Parathyroid adenoma (tissue), 2 donors: ENCODE measurements at regions not wholly inside any gene's neighbourhood (a gene's known extent, or its start where the extent isn't known, plus 50 kb on each side); places are given as distances from the start of the nearest gene placed in this dataset.
"Not testable (repeated sequence)": the region's sequence is repeated elsewhere in the genome, so short reads cannot be mapped to it uniquely, and the experiment has no call there.

Experiments used
- H2AFZ ChIP-seq: fragments of 300-600 bp; sonication (generic); one replicate; pipeline ENCODE4 v1.7.0; 2017; ENCODE audit warnings: antibody characterized with exemption, mild to moderate bottlenecking
- H3K27ac ChIP-seq: fragments of 300-600 bp; sonication (generic); one replicate; pipeline ENCODE4 v1.7.0; 2017
- H3K27me3 ChIP-seq: fragments of 300-600 bp; sonication (generic); one replicate; pipeline ENCODE4 v1.7.0; 2017; ENCODE audit warnings: low read length; ENCODE audit not compliant: control insufficient read depth, insufficient read depth
- H3K36me3 ChIP-seq: fragments of 300-600 bp; sonication (generic); one replicate; pipeline ENCODE4 v1.7.0; 2017; ENCODE audit warnings: low read length; ENCODE audit not compliant: control insufficient read depth, insufficient read depth
- H3K4me1 ChIP-seq: fragments of 300-600 bp; sonication (generic); one replicate; pipeline ENCODE4 v1.7.0; 2017; ENCODE audit warnings: control low read depth
- H3K4me2 ChIP-seq: fragments of 300-600 bp; sonication (generic); one replicate; pipeline ENCODE4 v1.7.0; 2017; ENCODE audit warnings: low read length
- H3K4me3 ChIP-seq: fragments of 300-600 bp; sonication (generic); one replicate; pipeline ENCODE4 v1.7.0; 2017; ENCODE audit warnings: low read depth, low read length
- H3K79me2 ChIP-seq: fragments of 300-600 bp; sonication (generic); one replicate; pipeline ENCODE4 v1.7.0; 2017; ENCODE audit warnings: control low read depth
- H3K9ac ChIP-seq: fragments of 300-600 bp; sonication (generic); one replicate; pipeline ENCODE4 v1.7.0; 2017; ENCODE audit warnings: mild to moderate bottlenecking
- H3K9me3 ChIP-seq: fragments of 300-600 bp; sonication (generic); one replicate; pipeline ENCODE4 v1.7.0; 2017; ENCODE audit warnings: low read length; ENCODE audit not compliant: control insufficient read depth
- TF ChIP-seq, protein P1 (sequence below): fragments of 300-600 bp; sonication (generic); IDR thresholded peaks from one replicate; pipeline ENCODE4 v1.7.0; 2017; ENCODE audit warnings: antibody characterized with exemption, mild to moderate bottlenecking
- donor health status: primary hyperparathyroidism.

DNA sequence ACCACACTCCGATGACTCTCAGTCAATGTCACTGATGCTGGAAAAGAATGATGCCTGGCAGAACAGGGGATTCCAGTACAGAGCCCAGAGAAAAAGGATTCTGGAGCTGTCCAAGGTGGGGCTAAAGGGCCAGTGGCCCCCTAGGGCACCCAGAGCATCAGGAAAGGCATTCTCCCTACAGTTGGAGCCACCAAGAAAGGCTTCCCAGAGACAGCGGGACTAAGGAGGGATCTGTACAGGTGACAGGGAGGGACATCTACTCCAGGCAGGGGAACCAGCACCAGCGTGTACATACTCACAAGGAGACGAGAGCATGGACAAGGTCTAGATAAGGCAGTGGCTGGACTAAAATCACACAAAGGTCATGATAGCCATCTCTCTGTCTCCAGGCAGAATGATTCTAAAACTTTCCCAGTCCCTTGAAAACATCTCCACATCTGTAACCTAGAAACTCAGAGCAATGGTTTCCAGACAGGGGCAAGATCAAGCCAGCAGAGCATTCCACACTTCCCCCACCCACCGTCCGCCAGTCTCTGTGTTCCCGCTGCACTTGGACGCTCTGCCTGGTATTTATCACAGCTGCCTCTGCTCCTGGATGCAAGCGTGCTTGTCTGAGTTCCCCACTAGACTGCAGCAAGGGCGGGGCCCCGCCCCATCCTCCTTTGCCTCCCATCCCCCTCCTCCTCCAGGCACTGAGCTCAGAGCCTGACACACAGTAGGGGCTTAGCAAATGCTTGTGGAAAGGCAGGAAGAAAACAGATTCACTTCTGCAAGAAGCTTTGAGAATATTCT is 111.6 kb upstream of the ZC3H12A start:
- no peak overlapping the region for H3K4me3 ChIP-seq

DNA sequence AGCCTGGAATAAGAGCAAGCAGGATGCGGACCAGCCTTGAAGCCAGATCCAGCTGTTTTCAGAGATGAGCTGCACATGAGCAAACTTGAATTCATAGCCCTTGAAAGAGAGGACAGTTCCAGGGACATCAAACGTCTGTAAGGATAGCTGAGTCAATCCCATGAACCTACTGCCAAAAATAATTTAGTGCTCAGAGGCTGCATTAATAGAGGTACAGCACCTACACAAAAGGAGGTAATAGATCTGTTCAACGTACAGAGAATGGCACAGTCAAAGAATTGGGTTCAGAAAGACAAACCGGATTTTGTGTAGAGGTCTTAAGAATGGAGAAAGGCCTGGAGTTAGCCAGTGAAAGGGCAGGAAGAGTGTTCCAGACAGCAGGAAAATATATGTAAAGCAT is 110.8 kb upstream of the ZC3H12A start:
- Histone ChIP-seq H3K27me3 (no peaks in the 10 kb centered on the region), H3K4me3 (no peak overlapping the region), H3K79me2 (no peaks in the 10 kb centered on the region)

More for the DNA sequence above, 111.6 kb upstream of the ZC3H12A start:
- Histone ChIP-seq H3K9me3 (no peaks in the 10 kb centered on the region), H2AFZ (no peak overlapping the region), H3K9ac (no peak overlapping the region), H3K4me2 (no peak overlapping the region), H3K4me1 (no peaks in the 10 kb centered on the region), H3K27me3 (no peaks in the 10 kb centered on the region), H3K27ac (no peak overlapping the region), H3K36me3 (no peaks in the 10 kb centered on the region), H3K79me2 (no peaks in the 10 kb centered on the region)
- TF ChIP-seq, protein P1, sequence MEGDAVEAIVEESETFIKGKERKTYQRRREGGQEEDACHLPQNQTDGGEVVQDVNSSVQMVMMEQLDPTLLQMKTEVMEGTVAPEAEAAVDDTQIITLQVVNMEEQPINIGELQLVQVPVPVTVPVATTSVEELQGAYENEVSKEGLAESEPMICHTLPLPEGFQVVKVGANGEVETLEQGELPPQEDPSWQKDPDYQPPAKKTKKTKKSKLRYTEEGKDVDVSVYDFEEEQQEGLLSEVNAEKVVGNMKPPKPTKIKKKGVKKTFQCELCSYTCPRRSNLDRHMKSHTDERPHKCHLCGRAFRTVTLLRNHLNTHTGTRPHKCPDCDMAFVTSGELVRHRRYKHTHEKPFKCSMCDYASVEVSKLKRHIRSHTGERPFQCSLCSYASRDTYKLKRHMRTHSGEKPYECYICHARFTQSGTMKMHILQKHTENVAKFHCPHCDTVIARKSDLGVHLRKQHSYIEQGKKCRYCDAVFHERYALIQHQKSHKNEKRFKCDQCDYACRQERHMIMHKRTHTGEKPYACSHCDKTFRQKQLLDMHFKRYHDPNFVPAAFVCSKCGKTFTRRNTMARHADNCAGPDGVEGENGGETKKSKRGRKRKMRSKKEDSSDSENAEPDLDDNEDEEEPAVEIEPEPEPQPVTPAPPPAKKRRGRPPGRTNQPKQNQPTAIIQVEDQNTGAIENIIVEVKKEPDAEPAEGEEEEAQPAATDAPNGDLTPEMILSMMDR = no peak

DNA sequence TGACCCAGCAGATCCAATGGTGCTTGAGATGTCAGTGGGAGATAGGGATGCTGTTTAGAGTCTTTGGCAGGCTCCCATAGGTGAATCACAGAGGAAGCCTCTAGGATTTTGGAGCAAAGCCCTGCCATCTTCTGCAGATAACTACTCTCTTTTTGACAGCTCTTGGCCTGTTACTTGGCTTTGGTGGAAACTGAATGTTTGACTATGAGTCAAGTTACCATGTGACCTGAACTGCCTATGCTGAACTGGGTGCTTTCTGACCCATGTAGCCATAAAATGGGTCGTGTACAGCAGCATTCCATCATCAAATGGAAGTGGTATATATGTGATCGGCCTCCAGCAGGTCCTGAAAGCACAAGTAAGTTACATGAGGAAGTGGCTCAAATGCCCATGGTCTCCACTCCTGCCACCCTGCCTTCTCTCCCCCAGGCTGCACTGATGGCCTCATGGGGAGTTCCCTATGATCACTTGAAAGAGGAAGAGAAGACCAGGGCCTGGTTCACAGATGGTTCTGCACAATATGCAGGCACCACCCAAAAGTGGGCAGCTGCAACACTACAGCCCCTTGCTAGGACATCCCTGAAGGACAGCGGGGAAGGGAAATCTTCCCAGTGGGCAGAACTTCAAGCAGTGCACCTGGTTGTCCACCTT is 105.6 kb upstream of the ZC3H12A start:
- H3K9me3 ChIP-seq, H3K79me2 ChIP-seq, H3K9ac ChIP-seq, H3K36me3 ChIP-seq, H3K4me1 ChIP-seq, H3K27me3 ChIP-seq, H3K4me2 ChIP-seq, H2AFZ ChIP-seq, H3K4me3 ChIP-seq, H3K27ac ChIP-seq: not testable (repeated sequence)

More for the DNA sequence above, 110.8 kb upstream of the ZC3H12A start:
- no peak overlapping the region for H2AFZ ChIP-seq
- no peak overlapping the region for H3K27ac ChIP-seq
- no peaks in the 10 kb centered on the region for H3K36me3 ChIP-seq
- no peaks in the 10 kb centered on the region for H3K9me3 ChIP-seq
- no peak overlapping the region for H3K9ac ChIP-seq
- H3K4me2 ChIP-seq = no peak overlapping the region
- TF ChIP-seq, protein P1 = no peak
- H3K4me1 ChIP-seq = no peaks in the 10 kb centered on the region

DNA sequence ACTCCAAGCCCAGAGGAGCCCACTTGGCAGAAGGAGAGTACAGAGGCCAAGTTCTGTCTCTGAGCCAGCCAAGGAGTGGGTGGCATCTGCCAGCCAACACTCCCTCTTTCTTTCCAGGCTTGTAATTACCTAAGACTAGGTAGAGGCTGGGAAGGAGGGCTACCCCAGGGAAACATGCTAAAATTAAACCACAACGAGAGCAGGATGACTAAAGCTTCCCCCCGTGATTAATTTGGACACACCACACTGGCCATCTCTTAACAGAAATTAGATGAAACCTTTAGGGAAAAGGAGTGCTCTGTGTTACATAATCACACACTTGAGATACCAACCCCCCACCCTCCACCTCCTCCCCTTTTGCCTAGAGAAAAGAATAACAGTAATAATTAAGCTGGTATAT is 102.1 kb upstream of the ZC3H12A start:
- H3K4me2 ChIP-seq = no peak overlapping the region
- H3K36me3 ChIP-seq = no peaks in the 10 kb centered on the region
- no peaks in the 10 kb centered on the region for H3K27me3 ChIP-seq
- H3K4me1 ChIP-seq = no peaks in the 10 kb centered on the region
- no peak overlapping the region for H3K27ac ChIP-seq
- no peak overlapping the region for H2AFZ ChIP-seq
- no peak overlapping the region for H3K4me3 ChIP-seq
- H3K9me3 ChIP-seq = no peaks in the 10 kb centered on the region
- H3K79me2 ChIP-seq = no peaks in the 10 kb centered on the region
- TF ChIP-seq, protein P1 = no peak
- no peak overlapping the region for H3K9ac ChIP-seq

DNA sequence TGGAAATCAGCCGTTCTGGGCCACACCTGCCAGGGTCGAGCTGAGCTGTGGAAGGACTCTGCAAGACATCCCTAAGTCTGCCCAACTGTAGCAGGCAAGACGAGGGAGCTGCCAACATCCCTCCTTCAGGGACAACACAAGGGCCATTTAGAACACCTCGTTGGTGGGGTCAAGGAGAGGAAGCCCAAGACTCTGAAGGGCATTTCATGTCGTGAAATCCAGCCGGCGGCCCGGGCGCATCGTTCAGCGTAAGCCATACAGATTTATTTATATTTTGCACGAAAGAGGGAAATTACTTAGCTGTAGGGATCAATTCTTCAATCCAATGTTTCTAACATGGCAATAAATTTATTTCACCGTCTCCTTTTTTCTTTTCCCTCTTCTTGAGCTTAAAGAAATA is 101.7 kb upstream of the ZC3H12A start:
- H3K4me3 ChIP-seq = no peak overlapping the region
- no peak overlapping the region for H2AFZ ChIP-seq
- H3K4me2 ChIP-seq = no peak overlapping the region
- no peak overlapping the region for H3K9ac ChIP-seq
- no peak overlapping the region for H3K27ac ChIP-seq
- TF ChIP-seq, protein P1 = no peak
- H3K4me1 ChIP-seq = no peaks in the 10 kb centered on the region
- H3K27me3 ChIP-seq = no peaks in the 10 kb centered on the region
- no peaks in the 10 kb centered on the region for H3K9me3 ChIP-seq
- H3K79me2 ChIP-seq = no peaks in the 10 kb centered on the region
- no peaks in the 10 kb centered on the region for H3K36me3 ChIP-seq
